Bronchial epithelial cell (primary cell): ENCODE measurements at regions not wholly inside any gene's neighbourhood (a gene's known extent, or its start where the extent isn't known, plus 50 kb on each side); places are given as distances from the start of the nearest gene placed in this dataset.

Experiments used
- DNase-seq: peaks from one replicate; pipeline ENCODE4 v3.0.0-alpha.2; 2010; ENCODE audit warnings: low read depth
- FAIRE-seq: peaks from 2 replicates; lab custom pipeline; 2011; peaks lifted over from hg19 to GRCh38; lab: Jason Lieb, UNC
- H3K27me3 ChIP-seq: 2 replicates; pipeline ENCODE4 v1.5.1; 2011; ENCODE audit warnings: low read length; ENCODE audit not compliant: control insufficient read depth, insufficient read depth
- H3K36me3 ChIP-seq: 2 replicates; pipeline ENCODE4 v1.5.1; 2011; ENCODE audit warnings: low read length; ENCODE audit not compliant: control insufficient read depth, insufficient read depth
- H3K4me3 ChIP-seq: 2 replicates; pipeline ENCODE4 v1.5.1; 2011; ENCODE audit warnings: mild to moderate bottlenecking, low read depth, low read length, control low read depth
- CTCF ChIP-seq: IDR thresholded peaks from 2 replicates; pipeline ENCODE4 v1.5.1; 2011; ENCODE audit warnings: mild to moderate bottlenecking, moderate library complexity, low read length, control low read depth, inconsistent platforms; ENCODE audit not compliant: insufficient read depth, severe bottlenecking

GRCh38 chr14:94907626-94908261, 137.8 kb upstream of the GSC start:
- no peak overlapping the region for H3K4me3 ChIP-seq

GRCh38 chr14:94906991-94907587, 137.2 kb upstream of the GSC start:
- no peaks in the 10 kb centered on the region for H3K36me3 ChIP-seq
- no peak for TF ChIP-seq CTCF
- FAIRE-seq (no peak), DNase-seq (no peak)
- no peak overlapping the region for H3K4me3 ChIP-seq
- no peaks in the 10 kb centered on the region for H3K27me3 ChIP-seq

More at GRCh38 chr14:94907626-94908261, 137.8 kb upstream of the GSC start:
- Histone ChIP-seq H3K36me3 (no peaks in the 10 kb centered on the region), H3K27me3 (no peaks in the 10 kb centered on the region)
- no peak for TF ChIP-seq CTCF
- no peak for FAIRE-seq
- DNase-seq = no peak

GRCh38 chr14:94906577-94906976, 136.7 kb upstream of the GSC start:
- Histone ChIP-seq H3K36me3 (no peaks in the 10 kb centered on the region), H3K4me3 (no peak overlapping the region), H3K27me3 (no peaks in the 10 kb centered on the region)
- DNase-seq (no peak), FAIRE-seq (no peak)
- TF ChIP-seq CTCF = no peak

- Histone ChIP-seq H3K4me3 (no peak overlapping the region), H3K27me3 (no peaks in the 10 kb centered on the region), H3K36me3 (no peaks in the 10 kb centered on the region)
- no peak for TF ChIP-seq CTCF
- FAIRE-seq (no peak), DNase-seq (no peak)
Measured at GRCh38 chr14:94904636-94905035, 134.7 kb upstream of the GSC start.

GRCh38 chr14:94903883-94904282, 134.0 kb upstream of the GSC start:
- FAIRE-seq = peak; percentile 7
- Histone ChIP-seq H3K27me3 (no peaks in the 10 kb centered on the region), H3K36me3 (no peaks in the 10 kb centered on the region), H3K4me3 (no peak overlapping the region)
- TF ChIP-seq CTCF = no peak
- no peak for DNase-seq
